B cell (primary cell): ENCODE measurements at regions not wholly inside any gene's neighbourhood (a gene's known extent, or its start where the extent isn't known, plus 50 kb on each side); places are given as distances from the start of the nearest gene placed in this dataset.

Experiments
- ATAC-seq: fragments of 200-7000 bp; cut with Tn5 transposase; one replicate; pipeline ENCODE4 v1.10.0; 2021; ENCODE audit warnings: low read depth, mild to moderate bottlenecking, moderate number of reproducible peaks, moderate library complexity
- CTCF ChIA-PET: fragments of 350-600 bp; sonication (Branson Sonifier 250); formaldehyde crosslinking; loops from one replicate; lab custom pipeline; 2021; ENCODE audit warnings: antibody characterized with exemption, inconsistent platforms; lab: Charles Lee
- POLR2A ChIA-PET: fragments of 350-600 bp; sonication (Branson Sonifier 250); formaldehyde crosslinking; loops from one replicate; lab custom pipeline; 2021; ENCODE audit warnings: antibody characterized with exemption; lab: Charles Lee
- DNase-seq: peaks from one replicate; pipeline ENCODE4 v3.0.0; 2013
- H2AFZ ChIP-seq: 2 replicates; pipeline ENCODE4 v1.6.1; 2012; ENCODE audit warnings: mild to moderate bottlenecking, low read depth, low read length; ENCODE audit not compliant: insufficient read depth, poor library complexity, severe bottlenecking
- H3K27ac ChIP-seq, 2 donors: 1 replicate in 1 of 2; 2 replicates in 1 of 2; pipeline ENCODE4 v1.5.1; 2012 to 2013; ENCODE audit warnings: low read length in 2 of 2, mild to moderate bottlenecking in 2 of 2, moderate library complexity in 1 of 2
- H3K27me3 ChIP-seq, 4 experiments: fragments of 200-600 bp in 1 of 4; sonication (generic) in 1 of 4; replicated peaks in 1 of 4; 1 replicate in 2 of 4; 2 replicates in 2 of 4; pipeline versions ENCODE4 v1.6.1 to v1.7.0; 2013 to 2016; ENCODE audit warnings: low read length in 3 of 4, mild to moderate bottlenecking in 2 of 4, mixed read lengths in 1 of 4, moderate library complexity in 1 of 4; ENCODE audit not compliant: insufficient read depth in 4 of 4, control insufficient read depth in 3 of 4; ENCODE audit errors: control extremely low read depth in 1 of 4
- H3K36me3 ChIP-seq, 2 experiments: replicated peaks in 1 of 2; 1 replicate in 1 of 2; 2 replicates in 1 of 2; pipeline versions ENCODE4 v1.6.1 to v1.7.1; 2013; ENCODE audit warnings: low read length in 1 of 2; ENCODE audit not compliant: insufficient read depth in 2 of 2, control insufficient read depth in 1 of 2; ENCODE audit errors: control extremely low read depth in 1 of 2, extremely low read depth in 1 of 2
- H3K4me1 ChIP-seq, 2 donors: fragments of 200-600 bp in 1 of 2; sonication (generic) in 1 of 2; 1 replicate in 1 of 2; 2 replicates in 1 of 2; pipeline versions ENCODE4 v1.5.1 to v1.6.1; 2013 to 2017; ENCODE audit warnings: low read length in 2 of 2; ENCODE audit not compliant: control insufficient read depth in 2 of 2, insufficient read depth in 2 of 2
- H3K4me2 ChIP-seq: replicated peaks from 2 replicates; pipeline ENCODE3; 2012; ENCODE audit warnings: mild to moderate bottlenecking, low read depth, low read length; ENCODE audit not compliant: poor library complexity, severe bottlenecking
- H3K4me3 ChIP-seq, 5 experiments: fragments of 200-600 bp in 1 of 5; sonication (generic) in 1 of 5; 1 replicate in 3 of 5; 2 replicates in 2 of 5; pipeline versions ENCODE4 v1.5.1 to v1.7.0; 2011 to 2016; ENCODE audit warnings: low read length in 4 of 5, mild to moderate bottlenecking in 4 of 5, low read depth in 2 of 5, control low read depth in 1 of 5, moderate library complexity in 1 of 5; ENCODE audit not compliant: insufficient read depth in 1 of 5; ENCODE audit errors: control extremely low read depth in 1 of 5, extremely low read depth in 1 of 5
- H3K79me2 ChIP-seq: fragments of 200-600 bp; sonication (generic); one replicate; pipeline ENCODE4 v1.6.0; 2016; ENCODE audit warnings: low read length; ENCODE audit not compliant: control insufficient read depth, insufficient read depth
- H3K9ac ChIP-seq: fragments of 200-600 bp; sonication (generic); 2 replicates; pipeline ENCODE4 v1.6.1; 2017; ENCODE audit warnings: mild to moderate bottlenecking, low read length, moderate library complexity
- H3K9me3 ChIP-seq, 3 donors: one replicate each; pipeline versions ENCODE4 v1.6.1 to v1.7.1; 2013; ENCODE audit warnings: low read length in 2 of 3; ENCODE audit not compliant: control insufficient read depth in 2 of 3, insufficient read depth in 1 of 3; ENCODE audit errors: control extremely low read depth in 1 of 3
- H4K20me1 ChIP-seq: 2 replicates; pipeline ENCODE4 v1.6.0; 2012; ENCODE audit warnings: mild to moderate bottlenecking, low read length; ENCODE audit not compliant: insufficient read depth, control insufficient read depth, poor library complexity, severe bottlenecking
- H3K27ac Mint-ChIP-seq: one replicate; pipeline ENCODE4 v1.8.0; 2021; ENCODE audit warnings: mixed read lengths
- H3K27me3 Mint-ChIP-seq: one replicate; pipeline ENCODE4 v1.8.0; 2021; ENCODE audit warnings: mixed read lengths
- H3K4me1 Mint-ChIP-seq: one replicate; pipeline ENCODE4 v1.8.0; 2021; ENCODE audit warnings: mixed read lengths
- H3K4me3 Mint-ChIP-seq: one replicate; pipeline ENCODE4 v1.8.0; 2021; ENCODE audit warnings: mixed read lengths
- H3K9me3 Mint-ChIP-seq: one replicate; pipeline ENCODE4 v1.8.0; 2022; ENCODE audit warnings: mixed read lengths; ENCODE audit not compliant: insufficient read depth
- EZH2 ChIP-seq: IDR thresholded peaks from 2 replicates; pipeline ENCODE4 v1.6.1; 2012; ENCODE audit warnings: borderline replicate concordance, low read depth, mild to moderate bottlenecking, moderate library complexity, low read length; ENCODE audit not compliant: insufficient read depth, poor library complexity, severe bottlenecking
- WGBS: methylation state at CpG from one replicate; pipeline ENCODE4 v1.1.5; 2013; ENCODE audit warnings: missing lambda C conversion rate; ENCODE audit not compliant: insufficient coverage; 5-methylcytosine and 5-hydroxymethylcytosine counted together
- intact Hi-C: fragments of 100-400 bp; cut with micrococcal nuclease; formaldehyde crosslinking; loops from one replicate; pipeline ENCODE4 v1.10.0; 2022
- TF ChIP-seq, protein P1 (sequence below): fragments of 200-600 bp; IDR thresholded peaks from one replicate; pipeline ENCODE4 v1.8.0; 2022; ENCODE audit warnings: antibody characterized with exemption, mild to moderate bottlenecking

DNA sequence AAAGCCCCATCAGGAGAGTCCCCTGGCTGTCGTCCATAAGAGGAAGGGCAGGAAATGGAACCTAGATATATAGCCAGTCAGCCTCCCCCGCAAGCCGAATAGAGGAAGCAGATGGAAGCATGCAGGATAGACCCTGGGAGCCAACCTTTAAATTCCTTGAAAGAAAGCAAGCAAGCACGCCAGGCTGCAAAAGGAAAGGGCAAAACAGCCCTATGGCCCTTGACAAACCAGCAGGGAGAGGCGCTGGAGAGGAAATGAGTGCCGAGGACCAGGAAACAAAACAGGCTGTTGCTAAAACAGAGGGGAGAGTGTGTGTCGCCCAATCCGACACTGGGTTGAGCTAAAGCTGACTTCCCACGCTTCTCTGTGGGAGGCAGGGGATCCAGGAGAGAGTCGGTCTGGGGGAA lies 203.5 kb upstream of the MTNR1B start:
- intact Hi-C loops, result no loop called here
- H3K4me2 ChIP-seq, result peak overlapping the region; percentile 16
- H4K20me1 ChIP-seq, result no peaks in the 10 kb centered on the region

DNA sequence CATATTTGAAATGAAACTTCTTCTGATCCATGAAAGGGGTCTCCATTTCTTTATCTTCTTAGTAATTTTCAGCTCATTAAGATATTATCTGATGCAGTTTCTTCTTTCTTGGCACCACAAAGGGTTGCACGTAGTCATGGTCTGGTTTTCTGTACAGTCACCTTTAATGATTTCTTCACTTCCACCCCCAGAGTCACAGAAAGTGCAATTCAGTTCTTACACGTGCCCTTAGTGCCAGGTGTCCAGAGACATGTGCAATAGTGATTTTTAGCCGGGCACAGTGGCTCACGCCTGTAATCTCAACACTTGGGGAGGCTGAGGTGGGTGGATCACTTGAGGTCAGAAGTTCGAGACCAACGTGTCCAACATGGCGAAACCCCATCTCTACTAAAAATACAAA lies 202.8 kb upstream of the MTNR1B start:
- DNase-seq, result no peak
- Mint-ChIP-seq H3K9me3 (no peaks in the 10 kb centered on the region), H3K4me3 (peak overlapping the region; percentile 18), H3K27me3 (peaks cover 9% of the 10 kb centered on the region), H3K27ac (no peak overlapping the region), H3K4me1 (peaks cover 12% of the 10 kb centered on the region)
- Histone ChIP-seq H3K36me3 (no peaks in the 10 kb centered on the region), H3K4me3 (no peak overlapping the region), H3K4me2 (no peak overlapping the region), H3K4me1 (peaks cover 0 to 4% of the 10 kb centered on the region in 2 donors), H3K9ac (no peak overlapping the region), H4K20me1 (no peaks in the 10 kb centered on the region), H2AFZ (no peak overlapping the region), H3K27ac (no peak overlapping the region), H3K9me3 (no peaks in the 10 kb centered on the region), H3K27me3 (peaks cover 0 to 6% (median 0%) of the 10 kb centered on the region in 4 experiments), H3K79me2 (no peaks in the 10 kb centered on the region)
- TF ChIP-seq, protein P1, sequence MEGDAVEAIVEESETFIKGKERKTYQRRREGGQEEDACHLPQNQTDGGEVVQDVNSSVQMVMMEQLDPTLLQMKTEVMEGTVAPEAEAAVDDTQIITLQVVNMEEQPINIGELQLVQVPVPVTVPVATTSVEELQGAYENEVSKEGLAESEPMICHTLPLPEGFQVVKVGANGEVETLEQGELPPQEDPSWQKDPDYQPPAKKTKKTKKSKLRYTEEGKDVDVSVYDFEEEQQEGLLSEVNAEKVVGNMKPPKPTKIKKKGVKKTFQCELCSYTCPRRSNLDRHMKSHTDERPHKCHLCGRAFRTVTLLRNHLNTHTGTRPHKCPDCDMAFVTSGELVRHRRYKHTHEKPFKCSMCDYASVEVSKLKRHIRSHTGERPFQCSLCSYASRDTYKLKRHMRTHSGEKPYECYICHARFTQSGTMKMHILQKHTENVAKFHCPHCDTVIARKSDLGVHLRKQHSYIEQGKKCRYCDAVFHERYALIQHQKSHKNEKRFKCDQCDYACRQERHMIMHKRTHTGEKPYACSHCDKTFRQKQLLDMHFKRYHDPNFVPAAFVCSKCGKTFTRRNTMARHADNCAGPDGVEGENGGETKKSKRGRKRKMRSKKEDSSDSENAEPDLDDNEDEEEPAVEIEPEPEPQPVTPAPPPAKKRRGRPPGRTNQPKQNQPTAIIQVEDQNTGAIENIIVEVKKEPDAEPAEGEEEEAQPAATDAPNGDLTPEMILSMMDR, result no peak
- TF ChIP-seq EZH2, result no peak
- 20% methylated on average over 3 of the region's 7 CpGs for WGBS
- POLR2A ChIA-PET, result no interaction called here
- intact Hi-C loops, result no loop called here
- CTCF ChIA-PET, result no interaction called here
- ATAC-seq, result no peak

More for the DNA sequence above, 203.5 kb upstream of the MTNR1B start:
- no peaks in the 10 kb centered on the region for H3K9me3 ChIP-seq
- H3K4me3 ChIP-seq, result no peak overlapping the region
- Mint-ChIP-seq H3K4me3 (peak overlapping the region; percentile 42), H3K9me3 (no peaks in the 10 kb centered on the region), H3K4me1 (peaks cover 12% of the 10 kb centered on the region), H3K27ac (no peak overlapping the region), H3K27me3 (peaks cover 9% of the 10 kb centered on the region)
- peak overlapping the region; percentile 50 for H2AFZ ChIP-seq
- H3K27me3 ChIP-seq, result peaks cover 0 to 6% (median 0%) of the 10 kb centered on the region in 4 experiments
- H3K79me2 ChIP-seq, result no peaks in the 10 kb centered on the region
- no peak overlapping the region for H3K9ac ChIP-seq
- ATAC-seq, result no peak
- POLR2A ChIA-PET, result no interaction called here
- no peak for TF ChIP-seq EZH2
- TF ChIP-seq, protein P1, result no peak
- CTCF ChIA-PET, result no interaction called here
- no peak for DNase-seq
- peaks cover 0 to 4% of the 10 kb centered on the region in 2 donors for H3K4me1 ChIP-seq
- no peak overlapping the region for H3K27ac ChIP-seq
- H3K36me3 ChIP-seq, result no peaks in the 10 kb centered on the region
- WGBS, result 0% methylated on average over 9 of the region's 10 CpGs
